ENCODE measurements at regions not wholly inside any gene's neighbourhood (a gene's known extent, or its start where the extent isn't known, plus 50 kb on each side); places are given as distances from the start of the nearest gene placed in this dataset.

- TF ChIP-seq GATA2 (IDR thresholded peaks at IDR 0.05; ENCODE audit: low read depth, low read length) (no peak), GATA3 (IDR thresholded peaks at IDR 0.05; ENCODE audit: low read depth, low read length) (no peak)
Measured at GRCh38 chr7:8991159-8991558, 557.8 kb downstream of the NXPH1 start.
